ENCODE measurements at regions not wholly inside any gene's neighbourhood (a gene's known extent, or its start where the extent isn't known, plus 50 kb on each side); places are given as distances from the start of the nearest gene placed in this dataset.

DNA sequence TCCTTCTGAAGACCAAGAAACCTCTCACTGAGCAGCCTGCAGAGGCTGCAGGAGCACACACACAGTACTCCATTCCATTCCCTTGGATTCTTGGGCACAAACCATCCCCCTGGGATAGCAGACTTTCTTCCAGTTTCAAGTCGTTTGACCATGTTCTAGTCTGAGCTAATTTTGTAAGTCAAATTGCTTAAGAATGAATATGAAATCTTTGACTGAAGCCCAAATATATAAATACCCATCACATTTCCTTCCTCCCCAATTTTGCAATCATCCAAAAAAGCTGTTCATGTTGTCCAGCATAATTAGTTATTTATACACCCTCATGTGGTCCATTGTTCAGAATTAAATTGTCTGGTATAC lies 231.2 kb upstream of the TPRG1 start (continued):
- TF ChIP-seq NANOG (IDR thresholded peaks at IDR 0.05; ENCODE audit: insufficient read depth, low read depth, low read length, poor library complexity, severe bottlenecking) (no peak), ASH2L (IDR thresholded peaks at IDR 0.05; ENCODE audit: low read length) (no peak)
